ENCODE measurements at regions not wholly inside any gene's neighbourhood (a gene's known extent, or its start where the extent isn't known, plus 50 kb on each side); places are given as distances from the start of the nearest gene placed in this dataset.

- Histone ChIP-seq H3K9me3 (replicated peaks; ENCODE audit: insufficient read depth, low read length) (no peaks in the 10 kb centered on the region), H3K4me1 (ENCODE audit: low read length) (no peaks in the 10 kb centered on the region), H3K36me3 (replicated peaks; ENCODE audit: insufficient read depth, low read length) (no peaks in the 10 kb centered on the region), H3K4me3 (ENCODE audit: low read length) (no peak overlapping the region), H2AFZ (ENCODE audit: low read length) (no peak overlapping the region), H3K9me2 (replicated peaks; ENCODE audit: insufficient read depth, low read length) (no peaks in the 10 kb centered on the region), H4K20me1 (ENCODE audit: insufficient read depth, low read length) (no peaks in the 10 kb centered on the region), H3K27me3 (replicated peaks; ENCODE audit: insufficient read depth, low read length) (no peaks in the 10 kb centered on the region), H3K79me2 (ENCODE audit: low read length) (no peaks in the 10 kb centered on the region), H3F3A (ENCODE audit: insufficient read depth, low read length) (no peaks in the 10 kb centered on the region), H3K9ac (ENCODE audit: low read length) (no peak overlapping the region), H3K27ac (ENCODE audit: low read length) (no peak overlapping the region), H3K4me2 (ENCODE audit: low read depth, low read length) (no peak overlapping the region)
- DNase-seq: no peak
- TF ChIP-seq EZH2 (optimal IDR thresholded peaks at IDR 0.05; ENCODE audit: low read depth, low read length) (no peak), EZH2phosphoT487 (IDR thresholded peaks at IDR 0.05; ENCODE audit: low read length) (no peak)
- TF ChIP-seq, protein P1, sequence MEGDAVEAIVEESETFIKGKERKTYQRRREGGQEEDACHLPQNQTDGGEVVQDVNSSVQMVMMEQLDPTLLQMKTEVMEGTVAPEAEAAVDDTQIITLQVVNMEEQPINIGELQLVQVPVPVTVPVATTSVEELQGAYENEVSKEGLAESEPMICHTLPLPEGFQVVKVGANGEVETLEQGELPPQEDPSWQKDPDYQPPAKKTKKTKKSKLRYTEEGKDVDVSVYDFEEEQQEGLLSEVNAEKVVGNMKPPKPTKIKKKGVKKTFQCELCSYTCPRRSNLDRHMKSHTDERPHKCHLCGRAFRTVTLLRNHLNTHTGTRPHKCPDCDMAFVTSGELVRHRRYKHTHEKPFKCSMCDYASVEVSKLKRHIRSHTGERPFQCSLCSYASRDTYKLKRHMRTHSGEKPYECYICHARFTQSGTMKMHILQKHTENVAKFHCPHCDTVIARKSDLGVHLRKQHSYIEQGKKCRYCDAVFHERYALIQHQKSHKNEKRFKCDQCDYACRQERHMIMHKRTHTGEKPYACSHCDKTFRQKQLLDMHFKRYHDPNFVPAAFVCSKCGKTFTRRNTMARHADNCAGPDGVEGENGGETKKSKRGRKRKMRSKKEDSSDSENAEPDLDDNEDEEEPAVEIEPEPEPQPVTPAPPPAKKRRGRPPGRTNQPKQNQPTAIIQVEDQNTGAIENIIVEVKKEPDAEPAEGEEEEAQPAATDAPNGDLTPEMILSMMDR (IDR thresholded peaks at IDR 0.05; ENCODE audit: low read length): no peak
Observed at GRCh38 chr2:125857971-125858794, 797.8 kb upstream of the GYPC start.

DNA sequence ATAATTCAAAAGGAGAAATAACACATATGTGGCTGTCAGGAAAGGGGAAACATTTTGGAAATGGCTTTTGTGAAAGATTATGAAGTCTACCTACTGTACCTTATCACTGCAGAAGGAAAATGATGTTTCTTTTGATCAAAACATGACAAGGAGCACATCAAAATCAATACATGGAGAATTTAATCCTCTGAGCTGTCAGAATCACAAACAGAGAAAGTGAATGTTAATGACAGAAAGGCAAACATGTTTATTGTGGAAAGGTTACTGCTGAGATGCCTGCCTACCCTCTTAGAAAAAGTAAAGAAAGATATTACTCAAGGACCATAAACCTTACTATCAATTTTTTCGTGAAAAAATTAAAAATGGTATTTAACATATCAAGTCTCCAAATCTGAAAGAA lies 794.5 kb upstream of the GYPC start:
- Histone ChIP-seq H3K9me2 (replicated peaks; ENCODE audit: insufficient read depth, low read length) (no peaks in the 10 kb centered on the region), H3K9me3 (replicated peaks; ENCODE audit: insufficient read depth, low read length) (no peaks in the 10 kb centered on the region), H3K27me3 (replicated peaks; ENCODE audit: insufficient read depth, low read length) (no peaks in the 10 kb centered on the region), H3F3A (ENCODE audit: insufficient read depth, low read length) (no peaks in the 10 kb centered on the region), H3K9ac (ENCODE audit: low read length) (no peak overlapping the region), H4K20me1 (ENCODE audit: insufficient read depth, low read length) (no peaks in the 10 kb centered on the region), H3K4me1 (ENCODE audit: low read length) (no peaks in the 10 kb centered on the region), H3K4me3 (ENCODE audit: low read length) (no peak overlapping the region), H3K79me2 (ENCODE audit: low read length) (no peaks in the 10 kb centered on the region), H3K36me3 (replicated peaks; ENCODE audit: insufficient read depth, low read length) (no peaks in the 10 kb centered on the region), H3K4me2 (ENCODE audit: low read depth, low read length) (no peak overlapping the region), H2AFZ (ENCODE audit: low read length) (no peak overlapping the region), H3K27ac (ENCODE audit: low read length) (no peak overlapping the region)
- DNase-seq: no peak
- TF ChIP-seq EZH2phosphoT487 (IDR thresholded peaks at IDR 0.05; ENCODE audit: low read length) (no peak), EZH2 (optimal IDR thresholded peaks at IDR 0.05; ENCODE audit: low read depth, low read length) (no peak)
- TF ChIP-seq, protein P1 (IDR thresholded peaks at IDR 0.05; ENCODE audit: low read length): no peak

- no peak overlapping the region for H3K27ac ChIP-seq (ENCODE audit: low read length)
Observed at GRCh38 chr2:125867908-125868307, 788.0 kb upstream of the GYPC start.

More at GRCh38 chr2:125867908-125868307, 788.0 kb upstream of the GYPC start:
- Histone ChIP-seq H3F3A (ENCODE audit: insufficient read depth, low read length) (no peaks in the 10 kb centered on the region), H3K4me1 (ENCODE audit: low read length) (no peaks in the 10 kb centered on the region), H3K9ac (ENCODE audit: low read length) (no peak overlapping the region), H2AFZ (ENCODE audit: low read length) (no peak overlapping the region), H3K27me3 (replicated peaks; ENCODE audit: insufficient read depth, low read length) (no peaks in the 10 kb centered on the region), H3K4me3 (ENCODE audit: low read length) (no peak overlapping the region), H4K20me1 (ENCODE audit: insufficient read depth, low read length) (no peaks in the 10 kb centered on the region), H3K79me2 (ENCODE audit: low read length) (no peaks in the 10 kb centered on the region), H3K4me2 (ENCODE audit: low read depth, low read length) (no peak overlapping the region), H3K36me3 (replicated peaks; ENCODE audit: insufficient read depth, low read length) (no peaks in the 10 kb centered on the region), H3K9me2 (replicated peaks; ENCODE audit: insufficient read depth, low read length) (no peaks in the 10 kb centered on the region), H3K9me3 (replicated peaks; ENCODE audit: insufficient read depth, low read length) (no peaks in the 10 kb centered on the region)
- no peak for DNase-seq
- TF ChIP-seq, protein P1 (IDR thresholded peaks at IDR 0.05; ENCODE audit: low read length): no peak
- no peak for TF ChIP-seq EZH2 (optimal IDR thresholded peaks at IDR 0.05; ENCODE audit: low read depth, low read length)
- no peak for TF ChIP-seq EZH2phosphoT487 (IDR thresholded peaks at IDR 0.05; ENCODE audit: low read length)
